ENCODE measurements at regions not wholly inside any gene's neighbourhood (a gene's known extent, or its start where the extent isn't known, plus 50 kb on each side); places are given as distances from the start of the nearest gene placed in this dataset.
"Not testable (repeated sequence)": the region's sequence is repeated elsewhere in the genome, so short reads cannot be mapped to it uniquely, and the experiment has no call there.

- intact Hi-C loops (cut with DNase I; ENCODE audit: low total_unique reads), result no loop called here
Observed at GRCh38 chr7:119959811-119960210, 313.2 kb upstream of the KCND2 start.

GRCh38 chr7:119963654-119964053 lies 309.3 kb upstream of the KCND2 start:
- Histone ChIP-seq H3K27me3 (no peaks in the 10 kb centered on the region), H3K4me3 (no peak overlapping the region), H3K9me3 (no peaks in the 10 kb centered on the region), H3K4me1 (no peaks in the 10 kb centered on the region), H3K36me3 (no peaks in the 10 kb centered on the region), H3K27ac (no peak overlapping the region)
- no peak for DNase-seq (ENCODE audit: low spot score in 2 of 2)
- intact Hi-C loops (cut with DNase I; ENCODE audit: low total_unique reads), result no loop called here
- TF ChIP-seq CTCF (IDR thresholded peaks at IDR 0.05), result no peak
- no peak for TF ChIP-seq POLR2A (IDR thresholded peaks at IDR 0.05)
- TF ChIP-seq POLR2AphosphoS5 (IDR thresholded peaks at IDR 0.05), result no peak

More at GRCh38 chr7:119959811-119960210, 313.2 kb upstream of the KCND2 start:
- no peak overlapping the region for H3K4me3 ChIP-seq
- H3K27me3 ChIP-seq, result no peaks in the 10 kb centered on the region
- no peak for DNase-seq (ENCODE audit: low spot score in 2 of 2)
- TF ChIP-seq POLR2A (IDR thresholded peaks at IDR 0.05), result no peak
- TF ChIP-seq POLR2AphosphoS5 (IDR thresholded peaks at IDR 0.05), result no peak
- no peak for TF ChIP-seq CTCF (IDR thresholded peaks at IDR 0.05)
- no peaks in the 10 kb centered on the region for H3K9me3 ChIP-seq
- H3K4me1 ChIP-seq, result no peaks in the 10 kb centered on the region
- H3K36me3 ChIP-seq, result no peaks in the 10 kb centered on the region
- no peak overlapping the region for H3K27ac ChIP-seq

GRCh38 chr7:119964065-119964464 lies 308.9 kb upstream of the KCND2 start:
- TF ChIP-seq POLR2A (IDR thresholded peaks at IDR 0.05) (no peak), POLR2AphosphoS5 (IDR thresholded peaks at IDR 0.05) (no peak), CTCF (IDR thresholded peaks at IDR 0.05) (no peak)
- no peak overlapping the region for H3K4me3 ChIP-seq
- H3K9me3 ChIP-seq, result no peaks in the 10 kb centered on the region
- intact Hi-C loops (cut with DNase I; ENCODE audit: low total_unique reads), result no loop called here
- H3K27ac ChIP-seq, result no peak overlapping the region
- H3K36me3 ChIP-seq, result no peaks in the 10 kb centered on the region
- H3K4me1 ChIP-seq, result no peaks in the 10 kb centered on the region
- no peaks in the 10 kb centered on the region for H3K27me3 ChIP-seq
- no peak for DNase-seq (ENCODE audit: low spot score in 2 of 2)

- intact Hi-C loops (cut with DNase I; ENCODE audit: low total_unique reads), result no loop called here
- Histone ChIP-seq H3K4me3 (no peak overlapping the region), H3K36me3 (no peaks in the 10 kb centered on the region), H3K27ac (no peak overlapping the region), H3K9me3 (no peaks in the 10 kb centered on the region), H3K4me1 (no peaks in the 10 kb centered on the region), H3K27me3 (no peaks in the 10 kb centered on the region)
- TF ChIP-seq POLR2A (IDR thresholded peaks at IDR 0.05) (no peak), CTCF (IDR thresholded peaks at IDR 0.05) (no peak), POLR2AphosphoS5 (IDR thresholded peaks at IDR 0.05) (no peak)
- DNase-seq (ENCODE audit: low spot score in 2 of 2), result no peak
Observed at GRCh38 chr7:119964788-119965542, 308.0 kb upstream of the KCND2 start.

- intact Hi-C loops (cut with DNase I; ENCODE audit: low total_unique reads), result no loop called here
Observed at GRCh38 chr7:119967221-119967620, 305.8 kb upstream of the KCND2 start.

GRCh38 chr7:119968411-119968810 lies 304.6 kb upstream of the KCND2 start:
- intact Hi-C loops (cut with DNase I; ENCODE audit: low total_unique reads); H3K4me3 ChIP-seq; H3K27ac ChIP-seq; DNase-seq (ENCODE audit: low spot score in 2 of 2); H3K27me3 ChIP-seq; H3K36me3 ChIP-seq; H3K9me3 ChIP-seq; H3K4me1 ChIP-seq: not testable (repeated sequence)

More at GRCh38 chr7:119967221-119967620, 305.8 kb upstream of the KCND2 start:
- DNase-seq (ENCODE audit: low spot score in 2 of 2), result no peak
- H3K27me3 ChIP-seq, result no peaks in the 10 kb centered on the region
- no peak overlapping the region for H3K27ac ChIP-seq
- no peaks in the 10 kb centered on the region for H3K36me3 ChIP-seq
- no peaks in the 10 kb centered on the region for H3K9me3 ChIP-seq
- no peaks in the 10 kb centered on the region for H3K4me1 ChIP-seq
- no peak for TF ChIP-seq CTCF (IDR thresholded peaks at IDR 0.05)
- TF ChIP-seq POLR2AphosphoS5 (IDR thresholded peaks at IDR 0.05), result no peak
- no peak for TF ChIP-seq POLR2A (IDR thresholded peaks at IDR 0.05)
- H3K4me3 ChIP-seq, result no peak overlapping the region

All from breast epithelium (tissue), 4 donors.